ENCODE measurements at regions not wholly inside any gene's neighbourhood (a gene's known extent, or its start where the extent isn't known, plus 50 kb on each side); places are given as distances from the start of the nearest gene placed in this dataset.

DNA sequence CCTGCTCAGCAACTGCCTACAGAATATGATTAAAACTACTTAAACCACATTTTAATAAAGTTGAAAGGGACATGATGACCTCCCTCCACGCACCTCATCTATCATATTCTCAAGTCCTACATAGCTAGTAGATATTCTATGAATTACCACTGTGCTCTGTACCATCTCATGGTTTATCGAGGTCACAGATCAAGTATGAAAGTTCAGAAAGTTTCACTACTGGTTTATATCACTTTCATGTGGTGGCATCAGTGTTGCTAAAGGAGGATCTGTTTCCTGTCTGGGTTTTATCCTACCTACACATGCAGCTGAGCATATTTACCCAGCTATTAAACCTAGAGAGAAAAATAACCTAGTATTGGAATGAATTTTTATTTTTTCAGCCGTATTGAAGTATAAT lies 214.9 kb upstream of the MON1B start:
- Histone ChIP-seq H3K27ac (ENCODE audit: low read length) (no peak overlapping the region), H3K9me3 (ENCODE audit: control insufficient read depth, insufficient read depth, low read depth, low read length) (no peaks in the 10 kb centered on the region), H3K4me1 (ENCODE audit: control insufficient read depth, insufficient read depth, low read length) (no peaks in the 10 kb centered on the region), H3K36me3 (ENCODE audit: control insufficient read depth, insufficient read depth, low read length) (no peaks in the 10 kb centered on the region), H3K4me3 (ENCODE audit: low read depth in 2 of 2, low read length in 2 of 2) (no peak overlapping the region), H3K27me3 (ENCODE audit: control insufficient read depth, insufficient read depth, low read length) (no peaks in the 10 kb centered on the region)
- no peak for DNase-seq (ENCODE audit: low read depth, low spot score)
- in situ Hi-C loops (cut with HindIII; ENCODE audit: low pct_unique_long_range_greater_than_20kb, low sequenced_read_pairs): no loop called here
- no peak for ATAC-seq
- POLR2A ChIA-PET: no interaction called here
- TF ChIP-seq, protein P1, sequence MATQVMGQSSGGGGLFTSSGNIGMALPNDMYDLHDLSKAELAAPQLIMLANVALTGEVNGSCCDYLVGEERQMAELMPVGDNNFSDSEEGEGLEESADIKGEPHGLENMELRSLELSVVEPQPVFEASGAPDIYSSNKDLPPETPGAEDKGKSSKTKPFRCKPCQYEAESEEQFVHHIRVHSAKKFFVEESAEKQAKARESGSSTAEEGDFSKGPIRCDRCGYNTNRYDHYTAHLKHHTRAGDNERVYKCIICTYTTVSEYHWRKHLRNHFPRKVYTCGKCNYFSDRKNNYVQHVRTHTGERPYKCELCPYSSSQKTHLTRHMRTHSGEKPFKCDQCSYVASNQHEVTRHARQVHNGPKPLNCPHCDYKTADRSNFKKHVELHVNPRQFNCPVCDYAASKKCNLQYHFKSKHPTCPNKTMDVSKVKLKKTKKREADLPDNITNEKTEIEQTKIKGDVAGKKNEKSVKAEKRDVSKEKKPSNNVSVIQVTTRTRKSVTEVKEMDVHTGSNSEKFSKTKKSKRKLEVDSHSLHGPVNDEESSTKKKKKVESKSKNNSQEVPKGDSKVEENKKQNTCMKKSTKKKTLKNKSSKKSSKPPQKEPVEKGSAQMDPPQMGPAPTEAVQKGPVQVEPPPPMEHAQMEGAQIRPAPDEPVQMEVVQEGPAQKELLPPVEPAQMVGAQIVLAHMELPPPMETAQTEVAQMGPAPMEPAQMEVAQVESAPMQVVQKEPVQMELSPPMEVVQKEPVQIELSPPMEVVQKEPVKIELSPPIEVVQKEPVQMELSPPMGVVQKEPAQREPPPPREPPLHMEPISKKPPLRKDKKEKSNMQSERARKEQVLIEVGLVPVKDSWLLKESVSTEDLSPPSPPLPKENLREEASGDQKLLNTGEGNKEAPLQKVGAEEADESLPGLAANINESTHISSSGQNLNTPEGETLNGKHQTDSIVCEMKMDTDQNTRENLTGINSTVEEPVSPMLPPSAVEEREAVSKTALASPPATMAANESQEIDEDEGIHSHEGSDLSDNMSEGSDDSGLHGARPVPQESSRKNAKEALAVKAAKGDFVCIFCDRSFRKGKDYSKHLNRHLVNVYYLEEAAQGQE (IDR thresholded peaks at IDR 0.05; ENCODE audit: insufficient read depth in 1 of 2, low read depth in 2 of 2, low read length in 1 of 2): no peak
- TF ChIP-seq TCF7L2 (IDR thresholded peaks at IDR 0.05; ENCODE audit: low read depth, low read length): no peak
- TF ChIP-seq SIN3A (IDR thresholded peaks at IDR 0.05; ENCODE audit: borderline replicate concordance, insufficient read depth, low read depth, low read length): no peak
- TF ChIP-seq POLR2AphosphoS5 (IDR thresholded peaks at IDR 0.05; ENCODE audit: low read depth, low read length): no peak
- TF ChIP-seq, protein P2, sequence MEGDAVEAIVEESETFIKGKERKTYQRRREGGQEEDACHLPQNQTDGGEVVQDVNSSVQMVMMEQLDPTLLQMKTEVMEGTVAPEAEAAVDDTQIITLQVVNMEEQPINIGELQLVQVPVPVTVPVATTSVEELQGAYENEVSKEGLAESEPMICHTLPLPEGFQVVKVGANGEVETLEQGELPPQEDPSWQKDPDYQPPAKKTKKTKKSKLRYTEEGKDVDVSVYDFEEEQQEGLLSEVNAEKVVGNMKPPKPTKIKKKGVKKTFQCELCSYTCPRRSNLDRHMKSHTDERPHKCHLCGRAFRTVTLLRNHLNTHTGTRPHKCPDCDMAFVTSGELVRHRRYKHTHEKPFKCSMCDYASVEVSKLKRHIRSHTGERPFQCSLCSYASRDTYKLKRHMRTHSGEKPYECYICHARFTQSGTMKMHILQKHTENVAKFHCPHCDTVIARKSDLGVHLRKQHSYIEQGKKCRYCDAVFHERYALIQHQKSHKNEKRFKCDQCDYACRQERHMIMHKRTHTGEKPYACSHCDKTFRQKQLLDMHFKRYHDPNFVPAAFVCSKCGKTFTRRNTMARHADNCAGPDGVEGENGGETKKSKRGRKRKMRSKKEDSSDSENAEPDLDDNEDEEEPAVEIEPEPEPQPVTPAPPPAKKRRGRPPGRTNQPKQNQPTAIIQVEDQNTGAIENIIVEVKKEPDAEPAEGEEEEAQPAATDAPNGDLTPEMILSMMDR (IDR thresholded peaks at IDR 0.05): no peak
- CTCF ChIA-PET: no interaction called here
- BruUV-seq (replicated peaks): no TSS peak
- intact Hi-C loops (cut with micrococcal nuclease; ENCODE audit: unreplicated experiment): no loop called here

DNA sequence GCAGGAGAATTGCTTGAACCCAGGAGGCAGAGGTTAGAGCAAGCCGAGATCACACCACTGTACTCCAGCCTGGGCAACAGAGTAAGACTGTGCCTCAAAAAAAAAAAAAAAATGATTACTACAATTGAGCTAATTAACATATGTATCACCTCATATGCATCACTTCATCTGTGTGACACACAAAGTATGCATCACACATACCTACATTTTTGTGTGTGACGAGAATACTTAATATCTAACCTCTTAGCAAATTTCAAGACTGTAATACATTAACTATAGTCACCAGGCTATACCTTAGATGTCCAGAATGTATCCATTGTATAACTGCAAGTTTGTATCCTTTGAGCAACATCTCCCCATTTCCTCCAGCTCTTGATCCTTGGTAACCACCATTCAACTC lies 214.2 kb upstream of the MON1B start:
- no peak for TF ChIP-seq POLR2AphosphoS5 (IDR thresholded peaks at IDR 0.05; ENCODE audit: low read depth, low read length)
- TF ChIP-seq, protein P2 (IDR thresholded peaks at IDR 0.05): no peak
- TF ChIP-seq SIN3A (IDR thresholded peaks at IDR 0.05; ENCODE audit: borderline replicate concordance, insufficient read depth, low read depth, low read length): no peak
- TF ChIP-seq, protein P1 (IDR thresholded peaks at IDR 0.05; ENCODE audit: insufficient read depth in 1 of 2, low read depth in 2 of 2, low read length in 1 of 2): no peak
- TF ChIP-seq TCF7L2 (IDR thresholded peaks at IDR 0.05; ENCODE audit: low read depth, low read length): no peak
- Histone ChIP-seq H3K9me3 (ENCODE audit: control insufficient read depth, insufficient read depth, low read depth, low read length) (no peaks in the 10 kb centered on the region), H3K36me3 (ENCODE audit: control insufficient read depth, insufficient read depth, low read length) (no peaks in the 10 kb centered on the region), H3K27me3 (ENCODE audit: control insufficient read depth, insufficient read depth, low read length) (no peaks in the 10 kb centered on the region), H3K4me3 (ENCODE audit: low read depth in 2 of 2, low read length in 2 of 2) (no peak overlapping the region), H3K4me1 (ENCODE audit: control insufficient read depth, insufficient read depth, low read length) (no peaks in the 10 kb centered on the region), H3K27ac (ENCODE audit: low read length) (no peak overlapping the region)
- intact Hi-C loops (cut with micrococcal nuclease; ENCODE audit: unreplicated experiment): no loop called here
- POLR2A ChIA-PET: no interaction called here
- CTCF ChIA-PET: no interaction called here
- BruUV-seq (replicated peaks): no TSS peak
- no peak for ATAC-seq
- in situ Hi-C loops (cut with HindIII; ENCODE audit: low pct_unique_long_range_greater_than_20kb, low sequenced_read_pairs): no loop called here
- DNase-seq (ENCODE audit: low read depth, low spot score): no peak
